GM12878 (cell line): ENCODE measurements at regions not wholly inside any gene's neighbourhood (a gene's known extent, or its start where the extent isn't known, plus 50 kb on each side); places are given as distances from the start of the nearest gene placed in this dataset.

Experiments used
- ESRRA ChIP-seq: IDR thresholded peaks from 2 replicates; pipeline ENCODE4 v1.6.1; 2012; ENCODE audit warnings: mild to moderate bottlenecking, low read length, improper control_type of control experiment
- FOXK2 ChIP-seq: fragments of 450-650 bp; IDR thresholded peaks from 2 replicates; pipeline ENCODE4 v1.6.1; 2017; ENCODE audit warnings: mild to moderate bottlenecking, moderate library complexity
- FOXM1 ChIP-seq: IDR thresholded peaks from 2 replicates; pipeline ENCODE4 v1.6.1; 2012; ENCODE audit warnings: low read depth, mild to moderate bottlenecking, inconsistent platforms, low read length, moderate library complexity
- JUND ChIP-seq: IDR thresholded peaks from 2 replicates; pipeline ENCODE4 v1.6.1; 2012; ENCODE audit warnings: low read depth, mild to moderate bottlenecking, low read length, improper control_type of control experiment, moderate library complexity
- NBN ChIP-seq: fragments of 450-650 bp; IDR thresholded peaks from 2 replicates; pipeline ENCODE4 v1.6.1; 2016
- NFYB ChIP-seq: IDR thresholded peaks from 2 replicates; pipeline ENCODE4 v1.6.1; 2011; ENCODE audit warnings: low read depth, mild to moderate bottlenecking, low read length, improper control_type of control experiment, moderate library complexity; ENCODE audit not compliant: insufficient read depth
- NR2F1 ChIP-seq: fragments of 450-650 bp; conservative IDR thresholded peaks from 2 replicates; pipeline ENCODE4 v1.6.1; 2017; ENCODE audit warnings: mild to moderate bottlenecking
- POU2F2 ChIP-seq: IDR thresholded peaks from 3 replicates; pipeline ENCODE4 v1.6.1; 2011; ENCODE audit warnings: low read depth, mild to moderate bottlenecking, low read length, borderline replicate concordance
- RAD21 ChIP-seq: IDR thresholded peaks from 2 replicates; pipeline ENCODE4 v1.6.1; 2011; ENCODE audit warnings: mild to moderate bottlenecking, low read depth, low read length, moderate library complexity; ENCODE audit not compliant: insufficient read depth
- TCF12 ChIP-seq: IDR thresholded peaks from 2 replicates; pipeline ENCODE4 v1.6.1; 2011; ENCODE audit warnings: low read depth, mild to moderate bottlenecking, low read length
- ZNF217 ChIP-seq: fragments of 450-650 bp; IDR thresholded peaks from 2 replicates; pipeline ENCODE4 v1.6.1; 2017; ENCODE audit warnings: antibody characterized with exemption, mild to moderate bottlenecking
- TF ChIP-seq, protein P1 (sequence below): fragments of 450-650 bp; formaldehyde crosslinking; IDR thresholded peaks from 2 replicates; pipeline ENCODE4 v1.5.0; 2022; ENCODE audit warnings: mild to moderate bottlenecking, missing genetic modification characterization
- TF ChIP-seq, protein P2 (sequence below): IDR thresholded peaks from 2 replicates; pipeline ENCODE4 v1.6.1; 2012; ENCODE audit warnings: low read depth, low read length, improper control_type of control experiment
- TF ChIP-seq, protein P3 (sequence below): IDR thresholded peaks from 2 replicates; pipeline ENCODE4 v1.6.1; 2012; ENCODE audit warnings: low read depth, low read length, improper control_type of control experiment
- TF ChIP-seq, protein P4 (sequence below): fragments of 450-650 bp; IDR thresholded peaks from 2 replicates; pipeline ENCODE4 v1.6.1; 2018; ENCODE audit warnings: borderline replicate concordance, mild to moderate bottlenecking; ENCODE audit not compliant: partially characterized antibody
- TF ChIP-seq, protein P5 (sequence below): IDR thresholded peaks from 2 replicates; pipeline ENCODE4 v1.6.1; 2012; ENCODE audit warnings: improper control_type of control experiment, low read depth, low read length; ENCODE audit not compliant: insufficient replicate concordance

DNA sequence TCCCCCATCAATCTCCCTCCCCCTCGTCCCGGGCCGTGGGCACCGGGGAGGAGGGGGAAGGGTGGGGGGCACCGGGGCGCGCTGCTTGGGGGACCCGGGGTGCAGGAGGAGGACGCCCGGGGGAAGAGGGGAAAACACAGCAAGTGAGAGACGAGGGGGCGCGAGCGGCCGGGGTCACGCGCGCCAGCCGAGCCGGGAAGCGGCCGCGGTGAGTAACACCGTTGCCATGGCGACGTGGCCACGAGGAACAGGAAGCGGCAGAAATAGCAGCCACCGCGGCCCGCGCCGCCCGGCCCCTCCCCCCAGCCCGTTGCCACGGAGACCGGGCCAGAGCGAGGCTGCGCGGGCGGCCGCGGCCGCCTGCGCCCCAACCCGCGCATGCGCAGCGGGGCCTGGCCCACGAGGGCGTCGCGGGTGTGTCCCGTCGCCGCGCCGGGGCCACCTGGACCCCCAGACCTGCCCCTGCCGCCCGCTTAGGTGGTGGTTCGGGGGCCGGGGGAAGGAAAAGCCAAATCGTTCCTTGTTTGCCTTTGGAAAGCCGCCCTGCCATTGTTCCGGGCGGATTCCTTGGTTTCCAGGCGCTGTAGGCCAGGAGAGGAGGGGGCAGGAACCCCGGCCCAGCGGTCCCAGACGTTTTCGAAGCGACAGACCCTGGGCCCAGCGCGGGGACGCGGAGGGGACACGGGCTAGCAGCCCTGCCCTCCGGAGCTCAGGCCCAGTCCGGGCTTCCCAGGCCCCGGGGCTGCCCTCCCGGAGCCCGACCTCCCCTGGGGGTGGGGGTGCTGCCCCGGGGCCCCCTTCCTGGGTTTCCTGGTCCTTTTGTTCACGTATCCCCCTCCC, 207.1 kb downstream of the C9orf50 start (continued):
- TF ChIP-seq, protein P1, sequence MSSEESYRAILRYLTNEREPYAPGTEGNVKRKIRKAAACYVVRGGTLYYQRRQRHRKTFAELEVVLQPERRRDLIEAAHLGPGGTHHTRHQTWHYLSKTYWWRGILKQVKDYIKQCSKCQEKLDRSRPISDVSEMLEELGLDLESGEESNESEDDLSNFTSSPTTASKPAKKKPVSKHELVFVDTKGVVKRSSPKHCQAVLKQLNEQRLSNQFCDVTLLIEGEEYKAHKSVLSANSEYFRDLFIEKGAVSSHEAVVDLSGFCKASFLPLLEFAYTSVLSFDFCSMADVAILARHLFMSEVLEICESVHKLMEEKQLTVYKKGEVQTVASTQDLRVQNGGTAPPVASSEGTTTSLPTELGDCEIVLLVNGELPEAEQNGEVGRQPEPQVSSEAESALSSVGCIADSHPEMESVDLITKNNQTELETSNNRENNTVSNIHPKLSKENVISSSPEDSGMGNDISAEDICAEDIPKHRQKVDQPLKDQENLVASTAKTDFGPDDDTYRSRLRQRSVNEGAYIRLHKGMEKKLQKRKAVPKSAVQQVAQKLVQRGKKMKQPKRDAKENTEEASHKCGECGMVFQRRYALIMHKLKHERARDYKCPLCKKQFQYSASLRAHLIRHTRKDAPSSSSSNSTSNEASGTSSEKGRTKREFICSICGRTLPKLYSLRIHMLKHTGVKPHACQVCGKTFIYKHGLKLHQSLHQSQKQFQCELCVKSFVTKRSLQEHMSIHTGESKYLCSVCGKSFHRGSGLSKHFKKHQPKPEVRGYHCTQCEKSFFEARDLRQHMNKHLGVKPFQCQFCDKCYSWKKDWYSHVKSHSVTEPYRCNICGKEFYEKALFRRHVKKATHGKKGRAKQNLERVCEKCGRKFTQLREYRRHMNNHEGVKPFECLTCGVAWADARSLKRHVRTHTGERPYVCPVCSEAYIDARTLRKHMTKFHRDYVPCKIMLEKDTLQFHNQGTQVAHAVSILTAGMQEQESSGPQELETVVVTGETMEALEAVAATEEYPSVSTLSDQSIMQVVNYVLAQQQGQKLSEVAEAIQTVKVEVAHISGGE (CRISPR knock-in tag), result peak; percentile 42; the same call in 1 of the 2 replicates
- TF ChIP-seq ESRRA (no peak), POU2F2 (peak; percentile 43; the same call in 2 of the 3 replicates), TCF12 (peak; percentile 65; the same call in 1 of the 2 replicates), ZNF217 (no peak), JUND (0 out of 2 replicates have a peak, but pooled peaks have one; percentile 8), FOXK2 (no peak), RAD21 (no peak), NBN (no peak), NFYB (no peak), NR2F1 (peak; percentile 81), FOXM1 (no peak)
- TF ChIP-seq, protein P2, sequence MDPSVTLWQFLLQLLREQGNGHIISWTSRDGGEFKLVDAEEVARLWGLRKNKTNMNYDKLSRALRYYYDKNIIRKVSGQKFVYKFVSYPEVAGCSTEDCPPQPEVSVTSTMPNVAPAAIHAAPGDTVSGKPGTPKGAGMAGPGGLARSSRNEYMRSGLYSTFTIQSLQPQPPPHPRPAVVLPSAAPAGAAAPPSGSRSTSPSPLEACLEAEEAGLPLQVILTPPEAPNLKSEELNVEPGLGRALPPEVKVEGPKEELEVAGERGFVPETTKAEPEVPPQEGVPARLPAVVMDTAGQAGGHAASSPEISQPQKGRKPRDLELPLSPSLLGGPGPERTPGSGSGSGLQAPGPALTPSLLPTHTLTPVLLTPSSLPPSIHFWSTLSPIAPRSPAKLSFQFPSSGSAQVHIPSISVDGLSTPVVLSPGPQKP, result no peak
- TF ChIP-seq, protein P3, sequence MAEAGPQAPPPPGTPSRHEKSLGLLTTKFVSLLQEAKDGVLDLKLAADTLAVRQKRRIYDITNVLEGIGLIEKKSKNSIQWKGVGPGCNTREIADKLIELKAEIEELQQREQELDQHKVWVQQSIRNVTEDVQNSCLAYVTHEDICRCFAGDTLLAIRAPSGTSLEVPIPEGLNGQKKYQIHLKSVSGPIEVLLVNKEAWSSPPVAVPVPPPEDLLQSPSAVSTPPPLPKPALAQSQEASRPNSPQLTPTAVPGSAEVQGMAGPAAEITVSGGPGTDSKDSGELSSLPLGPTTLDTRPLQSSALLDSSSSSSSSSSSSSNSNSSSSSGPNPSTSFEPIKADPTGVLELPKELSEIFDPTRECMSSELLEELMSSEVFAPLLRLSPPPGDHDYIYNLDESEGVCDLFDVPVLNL, result no peak
- TF ChIP-seq, protein P4, sequence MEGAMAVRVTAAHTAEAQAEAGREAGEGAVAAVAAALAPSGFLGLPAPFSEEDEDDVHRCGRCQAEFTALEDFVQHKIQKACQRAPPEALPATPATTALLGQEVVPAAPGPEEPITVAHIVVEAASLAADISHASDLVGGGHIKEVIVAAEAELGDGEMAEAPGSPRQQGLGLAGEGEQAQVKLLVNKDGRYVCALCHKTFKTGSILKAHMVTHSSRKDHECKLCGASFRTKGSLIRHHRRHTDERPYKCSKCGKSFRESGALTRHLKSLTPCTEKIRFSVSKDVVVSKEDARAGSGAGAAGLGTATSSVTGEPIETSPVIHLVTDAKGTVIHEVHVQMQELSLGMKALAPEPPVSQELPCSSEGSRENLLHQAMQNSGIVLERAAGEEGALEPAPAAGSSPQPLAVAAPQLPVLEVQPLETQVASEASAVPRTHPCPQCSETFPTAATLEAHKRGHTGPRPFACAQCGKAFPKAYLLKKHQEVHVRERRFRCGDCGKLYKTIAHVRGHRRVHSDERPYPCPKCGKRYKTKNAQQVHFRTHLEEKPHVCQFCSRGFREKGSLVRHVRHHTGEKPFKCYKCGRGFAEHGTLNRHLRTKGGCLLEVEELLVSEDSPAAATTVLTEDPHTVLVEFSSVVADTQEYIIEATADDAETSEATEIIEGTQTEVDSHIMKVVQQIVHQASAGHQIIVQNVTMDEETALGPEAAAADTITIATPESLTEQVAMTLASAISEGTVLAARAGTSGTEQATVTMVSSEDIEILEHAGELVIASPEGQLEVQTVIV, result no peak
- TF ChIP-seq, protein P5, sequence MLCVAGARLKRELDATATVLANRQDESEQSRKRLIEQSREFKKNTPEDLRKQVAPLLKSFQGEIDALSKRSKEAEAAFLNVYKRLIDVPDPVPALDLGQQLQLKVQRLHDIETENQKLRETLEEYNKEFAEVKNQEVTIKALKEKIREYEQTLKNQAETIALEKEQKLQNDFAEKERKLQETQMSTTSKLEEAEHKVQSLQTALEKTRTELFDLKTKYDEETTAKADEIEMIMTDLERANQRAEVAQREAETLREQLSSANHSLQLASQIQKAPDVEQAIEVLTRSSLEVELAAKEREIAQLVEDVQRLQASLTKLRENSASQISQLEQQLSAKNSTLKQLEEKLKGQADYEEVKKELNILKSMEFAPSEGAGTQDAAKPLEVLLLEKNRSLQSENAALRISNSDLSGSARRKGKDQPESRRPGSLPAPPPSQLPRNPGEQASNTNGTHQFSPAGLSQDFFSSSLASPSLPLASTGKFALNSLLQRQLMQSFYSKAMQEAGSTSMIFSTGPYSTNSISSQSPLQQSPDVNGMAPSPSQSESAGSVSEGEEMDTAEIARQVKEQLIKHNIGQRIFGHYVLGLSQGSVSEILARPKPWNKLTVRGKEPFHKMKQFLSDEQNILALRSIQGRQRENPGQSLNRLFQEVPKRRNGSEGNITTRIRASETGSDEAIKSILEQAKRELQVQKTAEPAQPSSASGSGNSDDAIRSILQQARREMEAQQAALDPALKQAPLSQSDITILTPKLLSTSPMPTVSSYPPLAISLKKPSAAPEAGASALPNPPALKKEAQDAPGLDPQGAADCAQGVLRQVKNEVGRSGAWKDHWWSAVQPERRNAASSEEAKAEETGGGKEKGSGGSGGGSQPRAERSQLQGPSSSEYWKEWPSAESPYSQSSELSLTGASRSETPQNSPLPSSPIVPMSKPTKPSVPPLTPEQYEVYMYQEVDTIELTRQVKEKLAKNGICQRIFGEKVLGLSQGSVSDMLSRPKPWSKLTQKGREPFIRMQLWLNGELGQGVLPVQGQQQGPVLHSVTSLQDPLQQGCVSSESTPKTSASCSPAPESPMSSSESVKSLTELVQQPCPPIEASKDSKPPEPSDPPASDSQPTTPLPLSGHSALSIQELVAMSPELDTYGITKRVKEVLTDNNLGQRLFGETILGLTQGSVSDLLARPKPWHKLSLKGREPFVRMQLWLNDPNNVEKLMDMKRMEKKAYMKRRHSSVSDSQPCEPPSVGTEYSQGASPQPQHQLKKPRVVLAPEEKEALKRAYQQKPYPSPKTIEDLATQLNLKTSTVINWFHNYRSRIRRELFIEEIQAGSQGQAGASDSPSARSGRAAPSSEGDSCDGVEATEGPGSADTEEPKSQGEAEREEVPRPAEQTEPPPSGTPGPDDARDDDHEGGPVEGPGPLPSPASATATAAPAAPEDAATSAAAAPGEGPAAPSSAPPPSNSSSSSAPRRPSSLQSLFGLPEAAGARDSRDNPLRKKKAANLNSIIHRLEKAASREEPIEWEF, result no peak
